GM04503 (cell line): ENCODE measurements at regions not wholly inside any gene's neighbourhood (a gene's known extent, or its start where the extent isn't known, plus 50 kb on each side); places are given as distances from the start of the nearest gene placed in this dataset.

ENCODE experiments used
- DNase-seq: peaks from one replicate; pipeline ENCODE4 v3.0.0-alpha.2; 2012; ENCODE audit warnings: low read depth

GRCh38 chr12:85509081-85509856 lies 229.2 kb downstream of the ALX1 start:
- DNase-seq, result no peak

- no peak for DNase-seq
Measured at GRCh38 chr12:85509857-85510256, 229.8 kb downstream of the ALX1 start.

- DNase-seq, result no peak
Measured at GRCh38 chr12:85516039-85516438, 236.0 kb downstream of the ALX1 start.

GRCh38 chr12:85516667-85517325 lies 236.8 kb downstream of the ALX1 start:
- DNase-seq, result no peak

- DNase-seq, result no peak
Measured at GRCh38 chr12:85519163-85519562, 239.1 kb downstream of the ALX1 start.

GRCh38 chr12:85523197-85523596 lies 243.2 kb downstream of the ALX1 start:
- DNase-seq, result no peak

- DNase-seq, result no peak
Measured at GRCh38 chr12:85527192-85527591, 247.2 kb downstream of the ALX1 start.

GRCh38 chr12:85529896-85530295 lies 249.9 kb downstream of the ALX1 start:
- DNase-seq, result no peak

- no peak for DNase-seq
Measured at GRCh38 chr12:85530456-85530855, 250.4 kb downstream of the ALX1 start.

- no peak for DNase-seq
Measured at GRCh38 chr12:85531341-85531740, 251.3 kb downstream of the ALX1 start.

- no peak for DNase-seq
Measured at GRCh38 chr12:85549640-85550039, 269.6 kb downstream of the ALX1 start.

GRCh38 chr12:85550924-85551323 lies 270.9 kb downstream of the ALX1 start:
- DNase-seq, result no peak

GRCh38 chr12:85552461-85552860 lies 272.4 kb downstream of the ALX1 start:
- no peak for DNase-seq

GRCh38 chr12:85557850-85558249 lies 277.8 kb downstream of the ALX1 start:
- no peak for DNase-seq

- no peak for DNase-seq
Measured at GRCh38 chr12:85558684-85559083, 277.5 kb downstream of the RASSF9 start.

GRCh38 chr12:85559127-85559526 lies 277.1 kb downstream of the RASSF9 start:
- DNase-seq, result no peak

GRCh38 chr12:85559536-85559935 lies 276.7 kb downstream of the RASSF9 start:
- no peak for DNase-seq

GRCh38 chr12:85562765-85563164 lies 273.4 kb downstream of the RASSF9 start:
- no peak for DNase-seq

GRCh38 chr12:85564786-85565185 lies 271.4 kb downstream of the RASSF9 start:
- DNase-seq, result no peak

- DNase-seq, result no peak
Measured at GRCh38 chr12:85568395-85569103, 267.7 kb downstream of the RASSF9 start.

- no peak for DNase-seq
Measured at GRCh38 chr12:85569261-85569660, 266.9 kb downstream of the RASSF9 start.

GRCh38 chr12:85572956-85573355 lies 263.3 kb downstream of the RASSF9 start:
- no peak for DNase-seq

- no peak for DNase-seq
Measured at GRCh38 chr12:85573635-85574214, 262.5 kb downstream of the RASSF9 start.
